Endodermal cell (in vitro differentiated cells): ENCODE measurements at regions not wholly inside any gene's neighbourhood (a gene's known extent, or its start where the extent isn't known, plus 50 kb on each side); places are given as distances from the start of the nearest gene placed in this dataset.

Source experiments
- DNase-seq: peaks from one replicate; pipeline ENCODE4 v3.0.0-alpha.2; 2017
- H3K27ac ChIP-seq: 2 replicates; pipeline ENCODE4 v1.5.1; 2013; ENCODE audit warnings: mild to moderate bottlenecking, low read depth, low read length, moderate library complexity
- H3K27me3 ChIP-seq: 2 replicates; pipeline ENCODE4 v1.6.1; 2013; ENCODE audit warnings: mild to moderate bottlenecking, low read length, moderate library complexity; ENCODE audit not compliant: insufficient read depth, control insufficient read depth, poor library complexity, severe bottlenecking
- H3K36me3 ChIP-seq: 2 replicates; pipeline ENCODE4 v1.7.0; 2013; ENCODE audit warnings: mild to moderate bottlenecking, low read length, moderate library complexity; ENCODE audit not compliant: control insufficient read depth, insufficient read depth
- H3K4me1 ChIP-seq: one replicate; pipeline ENCODE4 v1.7.0; 2013; ENCODE audit warnings: low read length; ENCODE audit not compliant: control insufficient read depth, insufficient read depth
- H3K4me3 ChIP-seq: 2 replicates; pipeline ENCODE4 v1.5.1; 2013; ENCODE audit warnings: mild to moderate bottlenecking, low read length, moderate library complexity
- H3K9ac ChIP-seq: 2 replicates; pipeline ENCODE4 v1.6.1; 2013; ENCODE audit warnings: mild to moderate bottlenecking, low read length, moderate library complexity; ENCODE audit not compliant: poor library complexity, severe bottlenecking; ENCODE audit errors: extremely low read depth
- H3K9me3 ChIP-seq: 2 replicates; pipeline ENCODE4 v1.6.1; 2013; ENCODE audit warnings: mild to moderate bottlenecking, low read length, moderate library complexity; ENCODE audit not compliant: control insufficient read depth
- H3K27ac Mint-ChIP-seq: 2 replicates; pipeline ENCODE4 v1.8.0; 2020; ENCODE audit warnings: mixed read lengths
- H3K27me3 Mint-ChIP-seq: 2 replicates; pipeline ENCODE4 v1.8.0; 2021; ENCODE audit warnings: mild to moderate bottlenecking, mixed read lengths; ENCODE audit not compliant: insufficient read depth
- H3K36me3 Mint-ChIP-seq: 2 replicates; pipeline ENCODE4 v1.8.0; 2020; ENCODE audit warnings: low read depth, mixed read lengths
- H3K4me1 Mint-ChIP-seq: 2 replicates; pipeline ENCODE4 v1.8.0; 2020; ENCODE audit warnings: mixed read lengths
- H3K4me3 Mint-ChIP-seq: 2 replicates; pipeline ENCODE4 v1.8.0; 2020; ENCODE audit warnings: mild to moderate bottlenecking, moderate library complexity, mixed read lengths
- H3K9me3 Mint-ChIP-seq: 2 replicates; pipeline ENCODE4 v1.8.0; 2020; ENCODE audit warnings: mild to moderate bottlenecking, mixed read lengths
- CTCF ChIP-seq: fragments of 200-600 bp; sonication (generic); conservative IDR thresholded peaks from 2 replicates; pipeline ENCODE4 v1.5.0; 2021; ENCODE audit warnings: antibody characterized with exemption, mild to moderate bottlenecking
- WGBS, 2 experiments: methylation state at CpG; one replicate each; pipeline versions ENCODE4 v1.1.5 to v1.1.7; 2013; ENCODE audit warnings: missing lambda C conversion rate in 2 of 2, mixed read lengths in 1 of 2; ENCODE audit not compliant: insufficient coverage in 1 of 2, insufficient read length in 1 of 2; 5-methylcytosine and 5-hydroxymethylcytosine counted together

- Mint-ChIP-seq H3K4me1 (peaks cover 51% of the 10 kb centered on the region), H3K36me3 (no peaks in the 10 kb centered on the region), H3K27me3 (no peaks in the 10 kb centered on the region), H3K27ac (peak overlapping the region; percentile 36), H3K9me3 (no peaks in the 10 kb centered on the region), H3K4me3 (no peak overlapping the region)
- Histone ChIP-seq H3K4me1 (peaks cover 20% of the 10 kb centered on the region), H3K9me3 (no peaks in the 10 kb centered on the region), H3K36me3 (no peaks in the 10 kb centered on the region), H3K9ac (no peak overlapping the region), H3K27ac (no peak overlapping the region), H3K4me3 (no peak overlapping the region), H3K27me3 (no peaks in the 10 kb centered on the region)
- DNase-seq: no peak
- WGBS, 2 experiments: 82 to 90% methylated on average over 9 to 14 of the region's 15 CpGs
- TF ChIP-seq CTCF: no peak
Measured at GRCh38 chr1:234963180-234963903, 165.3 kb downstream of the TOMM20 start.

GRCh38 chr1:234962340-234962989 is 166.2 kb downstream of the TOMM20 start:
- WGBS, 2 experiments: 91 to 98% methylated on average over 8 to 9 of the region's 9 CpGs
- H3K4me1 ChIP-seq: peaks cover 28% of the 10 kb centered on the region
- H3K4me3 ChIP-seq: no peak overlapping the region

More at GRCh38 chr1:234962340-234962989, 166.2 kb downstream of the TOMM20 start:
- H3K4me3 Mint-ChIP-seq: no peak overlapping the region
- Histone ChIP-seq H3K27me3 (no peaks in the 10 kb centered on the region), H3K27ac (peak overlapping the region; percentile 3), H3K9ac (no peak overlapping the region), H3K9me3 (no peaks in the 10 kb centered on the region), H3K36me3 (no peaks in the 10 kb centered on the region)
- no peaks in the 10 kb centered on the region for H3K36me3 Mint-ChIP-seq
- H3K27me3 Mint-ChIP-seq: no peaks in the 10 kb centered on the region
- peaks cover 58% of the 10 kb centered on the region for H3K4me1 Mint-ChIP-seq
- no peak for TF ChIP-seq CTCF
- H3K27ac Mint-ChIP-seq: no peak overlapping the region
- no peaks in the 10 kb centered on the region for H3K9me3 Mint-ChIP-seq
- no peak for DNase-seq
